HG03571 (cell line): ENCODE measurements at regions not wholly inside any gene's neighbourhood (a gene's known extent, or its start where the extent isn't known, plus 50 kb on each side); places are given as distances from the start of the nearest gene placed in this dataset.

ENCODE experiments used
- ATAC-seq: cut with Tn5 transposase; IDR thresholded peaks from one replicate; pipeline ENCODE4 v1.9.1; 2021; ENCODE audit not compliant: unreplicated experiment

DNA sequence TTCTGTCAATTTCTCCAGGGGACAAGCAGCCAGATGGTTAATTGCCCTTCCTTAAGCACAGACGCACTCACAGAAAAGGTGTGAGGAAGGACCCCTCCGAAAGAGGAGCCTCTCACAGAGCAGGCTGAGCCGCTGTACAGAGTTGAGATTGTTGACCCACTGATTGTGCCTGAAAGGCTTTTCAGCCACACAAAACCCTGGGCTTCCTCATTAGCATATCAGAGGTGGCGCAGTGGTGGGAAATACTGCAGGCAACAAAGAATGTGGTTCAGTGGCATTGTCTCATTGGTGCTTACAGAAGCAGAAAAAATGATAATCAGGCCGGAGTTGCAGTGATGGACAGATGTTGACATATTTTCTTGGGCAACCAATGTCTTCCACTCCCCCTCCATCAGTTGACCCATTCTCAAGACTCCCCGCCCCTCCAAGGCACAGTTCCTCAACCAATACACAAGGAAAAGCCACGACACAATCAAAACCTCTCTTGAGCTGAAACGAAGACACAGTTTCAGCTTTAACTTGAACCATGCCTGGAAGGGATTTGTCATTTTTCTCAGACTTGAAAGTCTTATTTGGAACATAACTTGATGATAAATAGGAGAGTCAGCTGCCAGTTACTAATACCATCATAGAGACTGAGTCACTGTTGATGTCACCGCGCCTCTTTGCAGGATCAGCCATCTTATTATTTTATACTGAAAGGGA, 53.1 kb downstream of the ATXN3L start:
- no peak for ATAC-seq

DNA sequence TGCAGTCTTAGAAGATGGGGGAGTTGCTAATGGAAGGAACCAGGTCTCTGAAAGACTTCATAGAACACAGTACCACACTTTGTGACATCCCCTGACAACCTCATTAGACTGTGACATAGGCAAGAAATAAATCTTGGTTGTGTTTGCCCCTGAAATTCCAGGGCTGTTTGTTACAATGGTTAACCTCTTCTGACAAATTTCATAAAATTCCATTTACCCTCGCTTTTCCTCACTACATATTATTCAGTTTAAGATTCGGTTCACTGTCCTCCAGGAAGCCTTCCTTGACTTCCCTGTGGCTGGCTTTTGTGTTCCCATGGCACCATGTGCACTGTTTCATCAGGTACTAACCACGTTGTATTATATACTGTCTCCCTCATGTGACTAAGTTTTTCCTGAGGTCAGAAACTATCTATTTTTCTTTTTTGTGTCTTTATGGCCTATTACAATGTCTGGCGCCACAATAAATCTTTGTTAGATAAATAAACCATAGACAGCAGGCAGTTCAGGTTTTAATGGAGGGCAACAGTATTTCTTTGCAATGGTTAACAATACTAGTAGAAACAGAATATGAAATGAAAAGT, 54.2 kb downstream of the ATXN3L start:
- no peak for ATAC-seq

DNA sequence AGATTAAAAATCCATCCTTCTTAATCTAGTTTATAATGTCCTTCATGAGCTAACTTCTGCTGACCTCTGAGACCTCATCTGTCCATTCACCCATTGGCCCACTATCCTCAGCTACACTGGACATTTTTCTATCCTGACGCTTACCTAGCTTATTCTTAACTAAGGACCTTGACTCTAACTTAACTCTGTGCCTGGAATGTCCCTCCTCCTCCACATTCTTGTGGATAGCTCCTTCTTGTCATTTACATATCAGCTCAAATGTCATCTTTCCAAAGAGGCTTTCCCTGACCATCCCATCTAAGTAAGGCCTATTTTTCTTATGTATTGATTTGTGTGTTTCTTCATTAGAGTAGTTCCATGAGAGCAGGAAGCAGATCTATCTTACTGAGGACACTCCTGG, 54.7 kb downstream of the ATXN3L start:
- no peak for ATAC-seq

DNA sequence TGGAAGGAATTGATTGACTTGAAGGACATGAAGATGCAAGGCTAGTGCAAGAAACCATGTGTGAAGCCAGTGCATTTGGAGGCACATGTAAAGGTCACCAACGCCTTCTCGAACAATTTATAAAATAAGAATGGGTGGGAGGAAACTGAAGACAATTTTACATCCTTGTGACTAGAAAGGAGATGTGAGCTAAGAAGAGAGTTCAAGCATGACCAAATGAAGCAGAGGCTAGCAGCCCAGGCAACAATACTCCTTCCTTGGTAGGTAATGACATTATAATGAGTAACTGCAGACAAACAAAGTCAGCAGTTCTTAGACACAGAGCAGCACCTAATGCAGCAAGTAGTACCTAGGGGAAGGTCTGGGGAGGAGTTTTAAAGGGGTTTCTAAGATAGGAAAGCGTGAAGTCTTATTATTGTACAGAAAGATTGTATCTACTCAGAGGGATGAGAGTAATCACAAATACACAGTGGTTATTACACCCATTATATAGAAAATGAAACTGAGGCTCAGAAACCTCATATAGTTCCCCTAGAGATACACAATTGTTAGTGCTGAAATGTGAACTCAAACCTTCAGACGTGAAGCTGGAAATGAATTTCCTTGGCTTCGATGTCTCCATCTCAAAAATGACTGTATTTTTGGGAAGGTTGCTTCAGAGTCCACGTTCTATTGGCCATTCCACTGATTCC, 56.1 kb downstream of the ATXN3L start:
- ATAC-seq, result no peak

DNA sequence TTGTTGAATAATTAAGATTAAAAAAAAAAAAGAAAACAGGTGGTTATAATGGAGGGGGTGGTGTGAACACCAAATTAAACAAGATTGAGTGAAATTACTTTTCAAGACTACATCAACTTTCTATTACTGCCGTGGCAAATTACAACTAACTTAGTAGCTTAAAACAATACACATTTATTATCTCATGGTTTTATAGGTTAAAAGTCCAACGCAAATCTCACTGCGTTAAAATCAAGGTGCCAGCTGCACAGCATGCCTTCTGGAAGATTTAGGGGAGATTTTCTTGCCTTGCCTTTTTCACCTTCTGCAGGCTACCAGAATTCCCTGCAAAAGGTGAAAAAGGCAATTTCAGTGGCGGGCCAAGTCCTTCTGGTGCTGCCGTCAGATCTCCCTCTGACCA, 58.5 kb downstream of the ATXN3L start:
- ATAC-seq, result no peak

DNA sequence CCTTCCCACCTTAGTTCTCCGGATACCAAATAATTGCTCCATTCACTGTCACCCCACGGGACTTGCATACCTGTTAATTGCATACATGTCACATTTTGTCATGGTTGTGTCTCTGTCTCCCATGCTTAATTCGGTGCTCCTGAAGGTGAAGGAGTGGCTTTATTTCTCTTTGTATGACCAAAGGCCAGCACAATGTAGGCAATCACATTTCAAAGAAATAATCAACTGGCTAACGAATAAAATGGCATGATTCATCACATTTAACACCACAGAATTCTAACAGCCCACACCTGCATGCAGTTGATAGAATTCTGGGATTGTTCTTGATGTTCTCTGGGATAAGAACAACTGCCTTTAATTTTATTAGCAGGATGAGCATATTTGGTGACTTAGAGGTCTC, 59.3 kb downstream of the ATXN3L start:
- ATAC-seq, result no peak

DNA sequence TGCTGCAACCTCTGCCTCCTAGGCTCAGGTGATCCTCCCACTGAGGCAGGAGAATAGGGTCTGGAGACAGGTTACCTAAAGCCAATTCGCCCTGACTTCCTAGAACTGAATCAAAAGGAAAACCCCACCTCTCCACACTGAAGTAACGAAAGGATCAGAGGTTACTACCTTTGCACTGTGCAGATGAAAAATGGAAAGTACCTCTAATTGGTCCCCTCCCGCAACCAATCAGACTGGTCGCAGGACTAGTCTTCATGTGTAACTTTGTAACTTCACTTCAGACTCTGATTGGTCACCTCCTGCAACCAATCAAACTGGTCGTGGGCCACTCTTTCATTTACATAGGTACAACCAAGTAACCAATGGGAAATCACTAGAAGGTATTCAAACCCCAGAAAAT, 61.1 kb downstream of the ATXN3L start:
- ATAC-seq, result no peak

DNA sequence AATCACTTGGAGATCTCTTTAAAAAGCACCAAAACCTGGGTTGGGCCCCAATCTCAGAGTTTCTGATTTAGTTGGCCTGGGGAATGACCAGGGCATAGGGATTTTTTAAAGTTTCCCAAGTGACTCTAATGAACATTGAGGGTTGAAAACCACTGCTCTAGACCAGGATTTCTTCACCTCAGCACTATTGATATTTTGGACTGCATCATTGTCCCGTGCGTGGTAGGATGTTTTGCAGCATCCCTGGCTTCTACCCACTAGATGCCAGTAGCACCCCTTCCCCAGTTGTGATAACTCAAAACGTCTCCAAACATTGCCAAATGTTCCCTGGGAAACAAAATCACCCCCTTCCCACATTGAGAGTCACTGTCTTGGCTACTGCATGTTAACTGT, 61.8 kb downstream of the ATXN3L start:
- no peak for ATAC-seq

DNA sequence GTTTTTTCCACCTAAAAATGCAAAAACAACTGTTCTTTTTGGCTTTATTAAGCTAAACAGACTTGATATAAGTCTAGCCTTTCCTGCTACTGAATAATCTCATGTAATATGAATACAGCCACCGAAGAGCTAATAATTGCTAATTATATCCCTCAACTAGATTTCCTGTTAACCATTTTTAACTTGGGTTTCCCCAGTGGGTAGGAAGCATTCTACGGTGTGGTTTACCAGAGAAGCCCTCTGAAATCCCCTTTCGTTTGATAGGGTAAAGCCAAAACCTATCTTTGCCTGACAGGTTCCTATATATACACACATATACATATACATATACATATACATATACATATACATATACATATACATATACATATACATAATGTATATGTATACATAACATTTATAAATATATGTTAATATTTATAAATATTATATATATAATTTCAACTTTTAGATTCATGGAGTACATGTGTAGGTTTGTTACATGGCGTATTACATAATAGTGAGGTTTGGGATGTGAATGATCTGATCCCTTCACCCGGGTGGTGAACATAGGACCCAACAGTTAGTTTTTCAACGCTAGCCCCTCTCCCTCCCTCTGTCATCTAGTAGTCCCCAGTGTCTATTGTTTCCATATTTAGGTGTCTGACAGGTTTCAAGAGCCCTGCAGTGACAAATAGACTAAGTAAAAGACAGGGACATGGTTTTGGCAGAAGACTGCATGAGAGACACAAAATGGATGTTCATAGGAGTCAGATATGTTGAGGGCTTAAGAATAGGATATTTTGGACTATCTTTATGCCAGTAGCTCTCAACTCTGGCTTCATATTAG, 62.4 kb downstream of the ATXN3L start:
- ATAC-seq, result peak; percentile 61

DNA sequence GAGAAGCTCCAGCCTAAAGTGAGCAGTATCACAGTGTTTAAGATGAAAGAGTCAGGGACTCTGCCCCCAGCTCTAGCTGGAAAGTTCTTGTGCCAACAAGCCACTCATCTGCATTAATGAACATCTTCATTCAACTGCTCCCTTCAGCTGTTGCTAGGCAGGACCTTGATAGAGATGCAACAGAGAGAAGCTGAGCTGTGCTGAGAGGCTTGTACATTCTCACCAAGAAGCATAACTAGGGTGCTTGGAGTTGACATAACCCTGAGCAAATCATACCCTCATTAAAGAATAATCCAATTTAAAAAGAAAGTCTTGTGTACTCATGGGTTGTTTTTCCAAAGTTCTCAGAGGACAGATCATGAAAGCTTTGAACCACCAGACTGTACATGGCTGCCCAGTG, 63.2 kb downstream of the ATXN3L start:
- no peak for ATAC-seq

DNA sequence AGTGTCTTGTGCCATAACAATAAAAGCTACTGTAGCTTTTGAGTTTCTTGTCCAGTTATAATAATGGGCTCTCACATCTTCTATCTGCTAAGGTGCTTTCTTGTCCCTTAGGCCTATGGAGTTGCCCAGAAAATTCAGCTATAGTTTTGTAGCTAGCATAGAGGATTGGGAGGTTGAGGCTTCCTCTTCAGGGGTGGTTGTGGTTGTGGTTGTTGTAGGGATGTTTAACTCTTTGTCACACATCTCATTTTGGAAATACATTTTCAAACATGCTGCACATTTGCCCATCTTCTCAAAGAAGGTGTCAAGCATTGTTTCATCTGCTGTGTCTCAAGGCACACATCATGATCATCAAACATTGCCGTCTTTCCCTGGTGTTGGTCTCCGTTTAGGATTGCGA, 65.0 kb downstream of the ATXN3L start:
- ATAC-seq, result no peak

DNA sequence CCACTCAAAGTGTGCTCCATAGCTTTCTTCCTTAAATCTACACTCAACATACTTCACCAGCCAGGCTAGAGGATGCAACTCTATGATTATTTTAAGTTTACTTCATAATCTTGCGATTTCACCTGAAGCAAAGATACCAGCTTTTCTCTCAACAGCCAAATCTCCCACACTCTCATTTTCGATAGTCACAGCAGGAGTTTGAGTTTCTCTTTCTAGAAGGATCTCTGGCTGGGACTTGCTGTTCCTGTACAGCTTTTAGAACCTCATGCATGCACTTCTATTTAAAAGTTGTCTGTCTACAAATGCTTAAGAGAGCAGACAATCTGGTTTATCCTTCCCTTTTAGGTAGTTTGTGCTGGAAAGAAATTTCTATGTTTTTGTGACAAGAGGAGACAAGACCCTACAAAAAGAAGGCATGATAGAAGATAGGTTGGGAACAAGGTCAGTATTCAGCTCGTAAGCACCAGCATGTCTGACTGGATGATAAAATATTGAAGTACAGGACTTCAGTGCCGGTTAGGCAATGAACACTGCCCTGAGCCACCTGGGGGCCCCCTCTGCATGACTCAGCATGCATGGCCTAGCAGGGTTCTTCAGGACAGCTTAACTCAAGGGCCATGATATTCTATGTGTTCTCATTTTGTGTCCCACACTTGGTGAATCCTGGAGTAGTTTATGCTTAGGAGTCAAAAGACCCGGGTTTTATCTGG, 65.6 kb downstream of the ATXN3L start:
- peak; percentile 49 for ATAC-seq

DNA sequence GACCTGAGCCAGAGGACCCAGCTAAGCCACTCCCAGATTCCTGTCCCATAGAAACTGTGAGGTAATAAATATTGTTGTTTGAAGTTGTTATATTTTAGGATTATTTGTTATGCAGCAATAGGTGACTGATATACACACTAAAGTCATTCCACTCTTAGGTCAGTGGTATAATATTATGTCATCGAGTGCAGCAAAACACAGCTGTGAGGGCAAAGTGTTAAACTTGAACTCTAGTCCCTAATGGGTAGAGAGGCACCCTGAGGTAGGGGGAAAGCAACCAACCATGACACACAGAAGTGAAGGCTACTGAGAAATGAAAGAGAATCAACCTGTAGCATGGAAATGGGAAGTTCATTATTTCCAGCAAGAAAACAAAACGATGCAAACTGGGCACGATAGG, 66.6 kb downstream of the ATXN3L start:
- no peak for ATAC-seq

DNA sequence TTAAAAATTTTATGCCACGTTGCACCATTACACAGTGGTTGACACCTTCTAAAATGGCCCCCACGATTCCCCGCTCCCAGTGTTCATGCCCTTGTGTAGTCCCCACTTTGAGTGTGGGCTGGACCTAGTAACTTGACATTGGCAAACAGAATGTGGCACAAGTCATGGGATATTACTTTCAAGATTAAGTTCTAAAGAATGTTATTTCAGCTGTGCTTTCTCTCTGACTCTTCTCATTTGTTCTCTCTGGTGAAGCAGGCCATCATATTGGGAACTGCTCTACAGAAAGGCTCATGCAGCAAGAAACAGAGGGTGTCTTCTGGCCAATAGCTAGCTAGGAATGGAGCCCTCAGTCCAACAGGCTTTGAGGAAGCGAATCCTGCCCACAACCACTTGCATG, 67.1 kb downstream of the ATXN3L start:
- no peak for ATAC-seq

DNA sequence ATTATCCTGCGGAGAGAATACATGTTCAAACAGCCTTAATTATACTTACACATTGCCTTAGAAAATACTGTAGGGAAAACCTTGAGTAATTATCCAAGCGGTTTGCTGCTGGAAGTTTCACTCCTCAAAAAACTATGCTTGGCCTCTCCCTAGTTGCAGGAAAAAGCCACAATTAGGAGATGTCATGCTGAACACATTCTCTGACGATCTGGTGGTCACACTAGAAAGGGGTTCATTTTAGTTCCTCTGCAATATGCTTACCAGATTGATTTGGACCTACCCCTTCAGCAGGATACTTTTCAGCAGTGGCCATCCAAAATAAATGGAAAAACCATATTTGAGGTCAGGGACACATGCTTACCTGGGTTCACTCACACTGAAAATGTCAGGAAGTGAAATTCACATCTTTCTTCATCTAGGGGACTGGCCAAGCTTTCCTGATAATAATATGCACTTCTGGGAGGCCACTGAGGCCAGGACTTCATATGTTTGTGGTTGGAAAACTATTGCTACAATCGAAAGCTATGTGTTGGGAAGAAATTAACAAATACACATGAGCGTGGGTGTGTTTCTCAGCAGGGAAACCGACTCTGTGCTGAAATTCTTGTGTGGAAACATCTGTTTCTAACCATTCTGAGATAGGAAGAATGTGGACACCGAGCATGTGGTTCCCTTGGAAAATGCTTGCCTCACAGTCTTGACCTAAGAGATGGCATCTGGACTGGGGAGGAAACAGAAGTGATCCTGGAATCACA, 68.8 kb downstream of the ATXN3L start:
- no peak for ATAC-seq

DNA sequence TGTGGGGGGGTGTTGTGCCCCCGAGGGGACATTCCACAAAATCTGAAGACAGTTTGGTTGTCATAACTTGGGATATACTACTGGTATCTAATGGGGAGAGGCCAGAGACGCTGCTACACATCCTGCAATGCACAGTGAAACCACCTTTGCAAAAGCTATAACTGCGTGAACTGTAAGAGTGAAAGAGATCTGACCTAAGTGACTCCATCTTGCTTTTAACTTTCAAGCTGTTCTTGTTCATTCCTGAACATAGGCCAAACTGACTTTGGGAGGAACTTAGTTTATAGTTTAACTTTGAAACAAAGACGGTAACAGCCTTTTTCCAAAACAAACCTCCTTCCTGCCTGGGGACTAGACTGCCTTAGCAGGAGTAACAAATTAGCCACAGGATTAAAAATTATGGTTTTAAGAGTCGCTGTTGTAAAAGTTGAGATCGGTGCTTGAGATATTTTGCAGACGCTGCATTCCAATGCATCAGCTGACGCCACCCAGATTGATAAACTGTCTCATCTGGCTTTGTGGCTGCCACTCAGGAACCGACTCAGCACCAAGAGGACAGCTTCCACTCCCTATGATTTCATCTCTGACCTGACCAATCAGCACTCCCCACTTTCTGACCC, 70.9 kb downstream of the ATXN3L start:
- ATAC-seq, result no peak

DNA sequence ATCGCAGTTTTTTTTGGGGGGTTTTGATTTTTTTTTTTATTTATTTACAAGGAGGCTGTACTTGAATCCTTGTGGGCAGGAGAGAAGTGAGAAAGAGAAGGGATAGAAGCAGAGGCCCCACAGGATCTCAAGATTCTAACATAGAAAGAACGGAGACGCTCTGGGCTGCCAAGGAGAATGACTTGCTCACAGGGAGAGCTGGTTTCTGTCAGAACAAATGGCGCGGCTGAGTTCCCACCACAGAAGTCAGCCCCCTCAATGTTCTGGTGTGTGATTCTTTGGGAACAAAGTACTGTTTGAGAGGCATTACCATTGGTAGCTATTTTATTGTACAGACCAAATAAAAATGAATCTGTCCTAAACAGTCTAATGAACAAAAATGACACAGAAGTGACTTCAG, 80.6 kb downstream of the ATXN3L start:
- no peak for ATAC-seq

DNA sequence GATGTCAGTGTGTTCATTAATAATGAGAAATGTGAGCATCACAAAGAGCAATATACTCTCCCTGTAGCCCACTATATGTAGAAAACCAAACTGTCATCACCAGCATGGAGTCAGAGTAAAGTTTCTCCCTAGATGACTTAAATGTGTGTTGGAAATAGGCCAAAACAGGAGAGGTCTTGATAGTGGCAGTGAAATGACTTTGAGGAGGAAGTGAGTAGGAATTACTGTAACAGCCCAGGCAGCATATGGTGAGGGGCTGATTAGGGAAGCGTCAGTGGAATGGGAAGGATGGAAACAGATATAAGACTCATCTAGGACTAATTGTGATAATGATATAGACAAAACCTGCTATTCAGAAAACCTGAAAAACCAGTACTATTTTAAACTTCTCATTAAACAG, 83.9 kb downstream of the ATXN3L start:
- no peak for ATAC-seq

DNA sequence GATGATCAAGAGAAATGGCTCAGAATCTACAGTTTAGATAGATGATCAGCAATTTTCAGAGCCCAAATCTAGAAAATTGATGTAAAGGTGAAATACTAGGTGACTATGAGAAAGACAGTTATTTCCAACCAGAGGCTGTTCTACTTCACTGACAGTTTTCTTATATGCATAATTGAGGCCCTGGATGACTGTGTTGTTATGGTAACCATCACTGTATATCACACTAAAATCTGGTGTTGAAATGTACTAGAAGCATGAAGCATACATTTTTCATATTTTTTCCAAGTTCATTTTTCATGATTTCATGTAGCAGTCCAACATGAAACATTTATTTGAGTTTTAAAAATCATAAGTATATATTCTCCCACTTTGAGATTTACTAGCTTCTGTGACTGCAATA, 87.4 kb downstream of the ATXN3L start:
- no peak for ATAC-seq

DNA sequence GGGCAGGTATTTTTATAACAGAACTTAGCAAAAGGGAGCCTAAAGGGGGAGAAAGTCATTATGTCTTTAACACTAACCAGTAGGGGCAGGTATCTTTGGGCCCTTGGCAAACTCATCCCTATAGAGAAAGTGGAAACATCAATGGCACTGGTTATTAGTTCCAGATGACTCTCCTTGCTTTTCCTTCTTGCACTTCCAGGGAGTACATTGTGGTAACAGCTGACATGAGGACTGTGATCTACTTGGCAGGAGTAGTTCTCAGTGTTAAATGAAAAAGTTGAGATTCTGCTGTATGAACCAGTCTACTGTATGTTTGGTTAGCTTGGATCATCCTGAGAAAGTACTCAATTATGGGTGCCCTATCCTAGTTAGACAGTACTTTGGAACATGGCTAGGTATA, 93.6 kb downstream of the ATXN3L start:
- ATAC-seq, result no peak
